Osteoblast (primary cell): ENCODE measurements at regions not wholly inside any gene's neighbourhood (a gene's known extent, or its start where the extent isn't known, plus 50 kb on each side); places are given as distances from the start of the nearest gene placed in this dataset.

Source experiments
- DNase-seq: peaks from one replicate; pipeline ENCODE4 v3.0.0; 2011; ENCODE audit warnings: low spot score, mixed read lengths; ENCODE audit not compliant: insufficient read length; ENCODE audit errors: missing footprints
- H2AFZ ChIP-seq: 2 replicates; pipeline ENCODE4 v1.6.0; 2011; ENCODE audit warnings: mild to moderate bottlenecking, low read length
- H3K27ac ChIP-seq: 2 replicates; pipeline ENCODE4 v1.5.1; 2011; ENCODE audit warnings: mild to moderate bottlenecking, low read depth, low read length, moderate library complexity
- H3K27me3 ChIP-seq: 2 replicates; pipeline ENCODE4 v1.6.0; 2012; ENCODE audit warnings: mild to moderate bottlenecking, control low read depth, inconsistent platforms, low read length, moderate library complexity; ENCODE audit not compliant: insufficient read depth
- H3K36me3 ChIP-seq: 2 replicates; pipeline ENCODE4 v1.5.1; 2011; ENCODE audit warnings: mild to moderate bottlenecking, low read length, control low read depth, moderate library complexity; ENCODE audit not compliant: insufficient read depth
- H3K4me1 ChIP-seq: 2 replicates; pipeline ENCODE4 v1.5.1; 2011; ENCODE audit warnings: mild to moderate bottlenecking, low read length, control low read depth, moderate library complexity; ENCODE audit not compliant: insufficient read depth
- H3K4me2 ChIP-seq: 2 replicates; pipeline ENCODE4 v1.6.0; 2011; ENCODE audit warnings: mild to moderate bottlenecking, low read length; ENCODE audit not compliant: insufficient read depth
- H3K4me3 ChIP-seq: fragments of 200-600 bp; sonication (generic); 3 replicates; pipeline ENCODE4 v1.5.1; 2012; ENCODE audit warnings: mild to moderate bottlenecking, low read length, inconsistent platforms; ENCODE audit not compliant: insufficient read depth
- H3K79me2 ChIP-seq: 2 replicates; pipeline ENCODE4 v1.6.0; 2012; ENCODE audit warnings: mild to moderate bottlenecking, low read length, control low read depth, inconsistent platforms; ENCODE audit not compliant: insufficient read depth
- H3K9me3 ChIP-seq: 2 replicates; pipeline ENCODE4 v1.5.1; 2011; ENCODE audit warnings: low read depth, low read length, control low read depth
- H4K20me1 ChIP-seq: 2 replicates; pipeline ENCODE4 v1.6.0; 2012; ENCODE audit warnings: mild to moderate bottlenecking, low read length, control low read depth; ENCODE audit not compliant: insufficient read depth
- CTCF ChIP-seq: IDR thresholded peaks from 2 replicates; pipeline ENCODE4 v1.5.1; 2011; ENCODE audit warnings: mild to moderate bottlenecking, low read depth, low read length, moderate library complexity; ENCODE audit errors: extremely low read depth

DNA sequence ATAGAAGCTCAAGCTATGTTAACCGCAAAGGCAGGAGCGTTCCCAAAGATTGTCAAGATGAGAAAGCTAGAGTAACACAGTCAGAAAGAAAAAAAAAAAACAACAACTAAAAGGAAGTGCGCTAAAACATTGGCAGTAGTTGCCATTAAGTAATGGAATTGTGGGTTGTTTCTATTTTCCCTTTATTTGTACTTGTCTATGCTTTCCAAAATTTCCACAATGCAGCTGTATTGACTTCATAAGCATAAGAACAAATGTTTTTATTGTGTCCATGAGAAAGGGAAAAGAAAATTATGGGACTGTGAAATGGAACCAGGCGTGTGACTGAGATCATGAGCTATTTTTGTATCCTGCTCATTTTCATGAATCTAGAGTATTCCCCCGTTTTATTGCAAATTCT is 153.4 kb downstream of the TMEM114 start:
- no peaks in the 10 kb centered on the region for H3K27me3 ChIP-seq
- no peak overlapping the region for H3K27ac ChIP-seq
- peaks cover 3% of the 10 kb centered on the region for H3K9me3 ChIP-seq
- no peak overlapping the region for H3K4me2 ChIP-seq
- no peaks in the 10 kb centered on the region for H3K79me2 ChIP-seq
- no peaks in the 10 kb centered on the region for H3K36me3 ChIP-seq
- DNase-seq, result no peak
- no peaks in the 10 kb centered on the region for H3K4me1 ChIP-seq
- H3K4me3 ChIP-seq, result no peak overlapping the region
- no peaks in the 10 kb centered on the region for H4K20me1 ChIP-seq
- no peak overlapping the region for H2AFZ ChIP-seq
- no peak for TF ChIP-seq CTCF

DNA sequence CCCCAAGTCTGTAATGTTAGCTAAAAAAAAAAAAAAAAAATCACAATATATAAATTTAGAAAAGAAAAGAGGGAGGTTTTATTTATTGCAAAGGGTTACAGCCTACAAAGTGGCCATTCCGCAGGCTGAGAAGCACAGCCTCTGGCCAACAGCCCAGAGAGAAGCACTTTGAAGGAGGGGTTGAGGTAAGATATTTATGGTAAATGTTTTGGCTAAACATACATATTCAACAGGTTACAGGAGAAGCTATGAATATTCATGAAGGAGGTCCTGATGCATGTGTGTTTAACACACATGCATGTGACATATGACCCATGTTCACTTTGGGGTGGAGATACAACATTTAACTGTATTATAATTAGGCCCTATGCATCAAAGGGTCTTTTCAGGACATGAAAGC is 158.5 kb downstream of the TMEM114 start:
- no peaks in the 10 kb centered on the region for H3K4me1 ChIP-seq
- H3K4me3 ChIP-seq, result no peak overlapping the region
- no peaks in the 10 kb centered on the region for H3K36me3 ChIP-seq
- no peak for DNase-seq
- no peak for TF ChIP-seq CTCF
- H3K79me2 ChIP-seq, result no peaks in the 10 kb centered on the region
- no peaks in the 10 kb centered on the region for H3K27me3 ChIP-seq
- no peak overlapping the region for H3K4me2 ChIP-seq
- peaks cover 3% of the 10 kb centered on the region for H3K9me3 ChIP-seq
- H3K27ac ChIP-seq, result no peak overlapping the region
- H2AFZ ChIP-seq, result no peak overlapping the region
- H4K20me1 ChIP-seq, result no peaks in the 10 kb centered on the region

DNA sequence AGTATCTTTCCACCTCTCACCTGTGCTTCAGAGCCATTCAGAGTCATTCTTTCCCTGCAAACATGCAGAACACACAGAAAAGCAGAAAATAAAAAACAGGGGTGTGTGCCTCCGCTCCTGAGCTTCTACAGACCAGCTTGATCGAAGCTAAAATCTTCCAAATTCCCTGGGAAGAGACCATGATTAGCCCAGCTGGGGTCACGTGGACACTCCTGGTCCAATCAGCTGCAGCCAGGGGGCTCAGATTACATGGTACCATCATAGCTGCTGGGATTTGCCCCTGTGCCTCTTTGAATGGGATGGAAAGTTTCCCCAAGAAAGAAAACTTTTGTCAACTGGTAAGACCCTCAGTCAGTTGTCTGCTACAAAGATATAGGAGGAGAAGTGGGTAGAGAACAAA is 159.9 kb downstream of the TMEM114 start:
- no peaks in the 10 kb centered on the region for H4K20me1 ChIP-seq
- no peak for TF ChIP-seq CTCF
- H3K36me3 ChIP-seq, result no peaks in the 10 kb centered on the region
- no peaks in the 10 kb centered on the region for H3K4me1 ChIP-seq
- H3K79me2 ChIP-seq, result no peaks in the 10 kb centered on the region
- no peak for DNase-seq
- no peak overlapping the region for H3K4me2 ChIP-seq
- H3K4me3 ChIP-seq, result no peak overlapping the region
- H3K27me3 ChIP-seq, result no peaks in the 10 kb centered on the region
- H3K9me3 ChIP-seq, result peaks cover 3% of the 10 kb centered on the region
- H2AFZ ChIP-seq, result no peak overlapping the region
- H3K27ac ChIP-seq, result no peak overlapping the region

DNA sequence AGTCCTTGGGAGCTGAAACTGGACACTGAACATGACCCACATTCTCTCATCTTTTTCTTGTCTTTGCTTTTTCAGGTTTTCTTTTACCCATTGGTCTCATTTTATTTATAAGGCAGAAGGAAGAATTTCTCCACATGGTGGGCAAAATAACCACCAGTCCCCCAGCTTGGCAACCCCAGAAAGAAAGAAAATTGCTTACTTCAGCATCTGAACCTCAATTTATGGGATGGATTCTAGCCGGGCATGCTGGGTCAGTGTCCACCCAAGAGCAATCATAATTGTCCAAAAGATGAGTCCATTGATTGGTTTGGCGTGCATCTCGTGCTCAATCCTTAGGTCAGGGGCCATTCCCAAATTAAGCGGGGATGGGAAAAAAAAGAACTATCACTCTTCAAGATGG is 163.7 kb downstream of the TMEM114 start:
- Histone ChIP-seq H3K79me2 (no peaks in the 10 kb centered on the region), H3K27me3 (no peaks in the 10 kb centered on the region), H3K4me1 (no peaks in the 10 kb centered on the region), H3K36me3 (no peaks in the 10 kb centered on the region), H3K9me3 (peaks cover 3% of the 10 kb centered on the region), H4K20me1 (no peaks in the 10 kb centered on the region), H3K4me3 (no peak overlapping the region), H3K27ac (no peak overlapping the region), H3K4me2 (no peak overlapping the region), H2AFZ (no peak overlapping the region)
- no peak for DNase-seq
- no peak for TF ChIP-seq CTCF
